GM12878 (cell line): ENCODE measurements at regions not wholly inside any gene's neighbourhood (a gene's known extent, or its start where the extent isn't known, plus 50 kb on each side); places are given as distances from the start of the nearest gene placed in this dataset.

ENCODE experiments used
- HDAC2 ChIP-seq: fragments of 200-600 bp; sonication (generic); IDR thresholded peaks from 2 replicates; pipeline ENCODE4 v1.6.1; 2017
- JUND ChIP-seq: IDR thresholded peaks from 2 replicates; pipeline ENCODE4 v1.6.1; 2012; ENCODE audit warnings: low read depth, mild to moderate bottlenecking, low read length, improper control_type of control experiment, moderate library complexity
- KDM1A ChIP-seq: fragments of 200-600 bp; sonication (generic); IDR thresholded peaks from 2 replicates; pipeline ENCODE4 v1.6.1; 2016; ENCODE audit warnings: borderline replicate concordance
- MXI1 ChIP-seq: fragments of 150-350 bp; IDR thresholded peaks from 2 replicates; pipeline ENCODE4 v1.6.1; 2011; ENCODE audit warnings: low read depth, mild to moderate bottlenecking, inconsistent platforms, low read length, improper control_type of control experiment
- NFYB ChIP-seq: IDR thresholded peaks from 2 replicates; pipeline ENCODE4 v1.6.1; 2011; ENCODE audit warnings: low read depth, mild to moderate bottlenecking, low read length, improper control_type of control experiment, moderate library complexity; ENCODE audit not compliant: insufficient read depth
- POLR2AphosphoS5 ChIP-seq: IDR thresholded peaks from 2 replicates; pipeline ENCODE4 v1.6.1; 2011; ENCODE audit warnings: mild to moderate bottlenecking, low read length, inconsistent platforms
- RAD21 ChIP-seq: IDR thresholded peaks from 2 replicates; pipeline ENCODE4 v1.6.1; 2011; ENCODE audit warnings: mild to moderate bottlenecking, low read depth, low read length, moderate library complexity; ENCODE audit not compliant: insufficient read depth
- SRF ChIP-seq, 2 experiments: IDR thresholded peaks; 2 replicates each; pipeline ENCODE4 v1.6.1; 2011; ENCODE audit warnings: low read depth in 2 of 2, low read length in 2 of 2, mild to moderate bottlenecking in 1 of 2, moderate library complexity in 1 of 2
- ZNF274 ChIP-seq: IDR thresholded peaks from one replicate; pipeline ENCODE4 v1.8.0; 2011; ENCODE audit not compliant: insufficient read length, insufficient read depth
- TF ChIP-seq, protein P1 (sequence below): IDR thresholded peaks from 2 replicates; pipeline ENCODE4 v1.6.1; 2012; ENCODE audit warnings: mild to moderate bottlenecking, low read depth, low read length
- TF ChIP-seq, protein P2 (sequence below), 3 experiments: IDR thresholded peaks in 2 of 3; conservative IDR thresholded peaks in 1 of 3; 2 replicates each; pipeline ENCODE4 v1.5.1; 2011; ENCODE audit warnings: low read depth in 3 of 3, low read length in 3 of 3, mild to moderate bottlenecking in 3 of 3, control low read depth in 2 of 3, moderate library complexity in 2 of 3, inconsistent platforms in 1 of 3, mixed read lengths in 1 of 3; ENCODE audit not compliant: control insufficient read depth in 2 of 3, insufficient read depth in 1 of 3; ENCODE audit errors: extremely low read depth in 1 of 3
- TF ChIP-seq, protein P3 (sequence below): IDR thresholded peaks from 2 replicates; pipeline ENCODE4 v1.6.1; 2012; ENCODE audit warnings: low read depth, low read length, improper control_type of control experiment
- TF ChIP-seq, protein P4 (sequence below): fragments of 450-650 bp; IDR thresholded peaks from 2 replicates; pipeline ENCODE4 v1.6.1; 2017; ENCODE audit warnings: mild to moderate bottlenecking

DNA sequence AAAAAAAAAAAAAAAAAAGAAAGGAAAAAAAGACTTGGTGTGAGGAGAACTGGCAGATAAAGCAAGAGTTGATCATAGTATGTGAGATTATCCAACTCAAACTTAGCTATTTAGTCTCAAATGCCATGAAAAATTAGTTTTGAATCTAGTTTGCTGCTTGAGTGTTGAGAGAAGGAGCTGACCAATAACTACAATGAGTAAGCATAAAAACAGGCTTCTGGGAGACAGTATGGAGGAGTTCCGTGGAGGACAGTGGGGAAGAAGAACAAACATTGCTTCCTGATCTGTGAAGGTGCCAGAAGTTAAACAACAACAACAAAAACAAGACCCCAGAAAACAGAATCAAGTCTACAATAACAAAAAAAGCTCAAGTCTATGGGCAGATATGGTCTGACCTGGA, 317.1 kb upstream of the POT1 start:
- TF ChIP-seq, protein P1, sequence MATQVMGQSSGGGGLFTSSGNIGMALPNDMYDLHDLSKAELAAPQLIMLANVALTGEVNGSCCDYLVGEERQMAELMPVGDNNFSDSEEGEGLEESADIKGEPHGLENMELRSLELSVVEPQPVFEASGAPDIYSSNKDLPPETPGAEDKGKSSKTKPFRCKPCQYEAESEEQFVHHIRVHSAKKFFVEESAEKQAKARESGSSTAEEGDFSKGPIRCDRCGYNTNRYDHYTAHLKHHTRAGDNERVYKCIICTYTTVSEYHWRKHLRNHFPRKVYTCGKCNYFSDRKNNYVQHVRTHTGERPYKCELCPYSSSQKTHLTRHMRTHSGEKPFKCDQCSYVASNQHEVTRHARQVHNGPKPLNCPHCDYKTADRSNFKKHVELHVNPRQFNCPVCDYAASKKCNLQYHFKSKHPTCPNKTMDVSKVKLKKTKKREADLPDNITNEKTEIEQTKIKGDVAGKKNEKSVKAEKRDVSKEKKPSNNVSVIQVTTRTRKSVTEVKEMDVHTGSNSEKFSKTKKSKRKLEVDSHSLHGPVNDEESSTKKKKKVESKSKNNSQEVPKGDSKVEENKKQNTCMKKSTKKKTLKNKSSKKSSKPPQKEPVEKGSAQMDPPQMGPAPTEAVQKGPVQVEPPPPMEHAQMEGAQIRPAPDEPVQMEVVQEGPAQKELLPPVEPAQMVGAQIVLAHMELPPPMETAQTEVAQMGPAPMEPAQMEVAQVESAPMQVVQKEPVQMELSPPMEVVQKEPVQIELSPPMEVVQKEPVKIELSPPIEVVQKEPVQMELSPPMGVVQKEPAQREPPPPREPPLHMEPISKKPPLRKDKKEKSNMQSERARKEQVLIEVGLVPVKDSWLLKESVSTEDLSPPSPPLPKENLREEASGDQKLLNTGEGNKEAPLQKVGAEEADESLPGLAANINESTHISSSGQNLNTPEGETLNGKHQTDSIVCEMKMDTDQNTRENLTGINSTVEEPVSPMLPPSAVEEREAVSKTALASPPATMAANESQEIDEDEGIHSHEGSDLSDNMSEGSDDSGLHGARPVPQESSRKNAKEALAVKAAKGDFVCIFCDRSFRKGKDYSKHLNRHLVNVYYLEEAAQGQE: no peak
- TF ChIP-seq HDAC2 (no peak), ZNF274 (no peak), SRF (IDR thresholded peaks at IDR 0.05; ENCODE audit: low read depth in 2 of 2, low read length in 2 of 2) (no peak), RAD21 (no peak), KDM1A (no peak), NFYB (no peak), JUND (no peak), POLR2AphosphoS5 (no peak), MXI1 (no peak)
- TF ChIP-seq, protein P2, sequence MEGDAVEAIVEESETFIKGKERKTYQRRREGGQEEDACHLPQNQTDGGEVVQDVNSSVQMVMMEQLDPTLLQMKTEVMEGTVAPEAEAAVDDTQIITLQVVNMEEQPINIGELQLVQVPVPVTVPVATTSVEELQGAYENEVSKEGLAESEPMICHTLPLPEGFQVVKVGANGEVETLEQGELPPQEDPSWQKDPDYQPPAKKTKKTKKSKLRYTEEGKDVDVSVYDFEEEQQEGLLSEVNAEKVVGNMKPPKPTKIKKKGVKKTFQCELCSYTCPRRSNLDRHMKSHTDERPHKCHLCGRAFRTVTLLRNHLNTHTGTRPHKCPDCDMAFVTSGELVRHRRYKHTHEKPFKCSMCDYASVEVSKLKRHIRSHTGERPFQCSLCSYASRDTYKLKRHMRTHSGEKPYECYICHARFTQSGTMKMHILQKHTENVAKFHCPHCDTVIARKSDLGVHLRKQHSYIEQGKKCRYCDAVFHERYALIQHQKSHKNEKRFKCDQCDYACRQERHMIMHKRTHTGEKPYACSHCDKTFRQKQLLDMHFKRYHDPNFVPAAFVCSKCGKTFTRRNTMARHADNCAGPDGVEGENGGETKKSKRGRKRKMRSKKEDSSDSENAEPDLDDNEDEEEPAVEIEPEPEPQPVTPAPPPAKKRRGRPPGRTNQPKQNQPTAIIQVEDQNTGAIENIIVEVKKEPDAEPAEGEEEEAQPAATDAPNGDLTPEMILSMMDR (IDR thresholded peaks at IDR 0.05 in 2 of 3, conservative IDR thresholded peaks at IDR 0.05 in 1 of 3; ENCODE audit: control insufficient read depth in 2 of 3, extremely low read depth in 1 of 3, insufficient read depth in 1 of 3, low read depth in 3 of 3, low read length in 3 of 3): no peak
- TF ChIP-seq, protein P3, sequence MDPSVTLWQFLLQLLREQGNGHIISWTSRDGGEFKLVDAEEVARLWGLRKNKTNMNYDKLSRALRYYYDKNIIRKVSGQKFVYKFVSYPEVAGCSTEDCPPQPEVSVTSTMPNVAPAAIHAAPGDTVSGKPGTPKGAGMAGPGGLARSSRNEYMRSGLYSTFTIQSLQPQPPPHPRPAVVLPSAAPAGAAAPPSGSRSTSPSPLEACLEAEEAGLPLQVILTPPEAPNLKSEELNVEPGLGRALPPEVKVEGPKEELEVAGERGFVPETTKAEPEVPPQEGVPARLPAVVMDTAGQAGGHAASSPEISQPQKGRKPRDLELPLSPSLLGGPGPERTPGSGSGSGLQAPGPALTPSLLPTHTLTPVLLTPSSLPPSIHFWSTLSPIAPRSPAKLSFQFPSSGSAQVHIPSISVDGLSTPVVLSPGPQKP: no peak
- TF ChIP-seq, protein P4, sequence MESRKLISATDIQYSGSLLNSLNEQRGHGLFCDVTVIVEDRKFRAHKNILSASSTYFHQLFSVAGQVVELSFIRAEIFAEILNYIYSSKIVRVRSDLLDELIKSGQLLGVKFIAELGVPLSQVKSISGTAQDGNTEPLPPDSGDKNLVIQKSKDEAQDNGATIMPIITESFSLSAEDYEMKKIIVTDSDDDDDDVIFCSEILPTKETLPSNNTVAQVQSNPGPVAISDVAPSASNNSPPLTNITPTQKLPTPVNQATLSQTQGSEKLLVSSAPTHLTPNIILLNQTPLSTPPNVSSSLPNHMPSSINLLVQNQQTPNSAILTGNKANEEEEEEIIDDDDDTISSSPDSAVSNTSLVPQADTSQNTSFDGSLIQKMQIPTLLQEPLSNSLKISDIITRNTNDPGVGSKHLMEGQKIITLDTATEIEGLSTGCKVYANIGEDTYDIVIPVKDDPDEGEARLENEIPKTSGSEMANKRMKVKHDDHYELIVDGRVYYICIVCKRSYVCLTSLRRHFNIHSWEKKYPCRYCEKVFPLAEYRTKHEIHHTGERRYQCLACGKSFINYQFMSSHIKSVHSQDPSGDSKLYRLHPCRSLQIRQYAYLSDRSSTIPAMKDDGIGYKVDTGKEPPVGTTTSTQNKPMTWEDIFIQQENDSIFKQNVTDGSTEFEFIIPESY: no peak
